ENCODE measurements at regions not wholly inside any gene's neighbourhood (a gene's known extent, or its start where the extent isn't known, plus 50 kb on each side); places are given as distances from the start of the nearest gene placed in this dataset.

GRCh38 chr9:84054341-84055010 is 73.9 kb downstream of the RMI1 start:
- no peak overlapping the region for H3K27ac ChIP-seq
- H3K4me3 ChIP-seq = no peak overlapping the region
- no peak overlapping the region for H3K4me2 ChIP-seq
- H3K9me3 ChIP-seq = no peaks in the 10 kb centered on the region
- no peak for TF ChIP-seq Cebpa-rat (IDR thresholded peaks at IDR 0.05)
- H3K4me1 ChIP-seq = no peaks in the 10 kb centered on the region
- no peaks in the 10 kb centered on the region for H3K27me3 ChIP-seq
- H3K36me3 ChIP-seq = no peaks in the 10 kb centered on the region
- H4K20me1 ChIP-seq = no peaks in the 10 kb centered on the region
- H3K9ac ChIP-seq = no peak overlapping the region

- Histone ChIP-seq H3K36me3 (no peaks in the 10 kb centered on the region), H4K20me1 (no peaks in the 10 kb centered on the region), H3K4me1 (no peaks in the 10 kb centered on the region), H3K4me3 (no peak overlapping the region), H3K9me3 (no peaks in the 10 kb centered on the region), H3K9ac (no peak overlapping the region), H3K27me3 (no peaks in the 10 kb centered on the region), H3K27ac (no peak overlapping the region), H3K4me2 (no peak overlapping the region)
- no peak for TF ChIP-seq Cebpa-rat (IDR thresholded peaks at IDR 0.05)
Measured at GRCh38 chr9:84057662-84058061, 77.1 kb downstream of the RMI1 start.

GRCh38 chr9:84059936-84060335 is 79.3 kb downstream of the RMI1 start:
- no peak for TF ChIP-seq Cebpa-rat (IDR thresholded peaks at IDR 0.05)
- Histone ChIP-seq H3K27ac (no peak overlapping the region), H3K4me1 (no peaks in the 10 kb centered on the region), H3K4me3 (no peak overlapping the region), H3K9me3 (no peaks in the 10 kb centered on the region), H3K27me3 (no peaks in the 10 kb centered on the region), H4K20me1 (no peaks in the 10 kb centered on the region), H3K36me3 (no peaks in the 10 kb centered on the region), H3K9ac (no peak overlapping the region), H3K4me2 (no peak overlapping the region)

- Histone ChIP-seq H3K9me3 (no peaks in the 10 kb centered on the region), H3K9ac (no peak overlapping the region), H3K4me1 (no peaks in the 10 kb centered on the region), H3K27me3 (no peaks in the 10 kb centered on the region), H3K36me3 (no peaks in the 10 kb centered on the region), H3K4me2 (no peak overlapping the region), H4K20me1 (no peaks in the 10 kb centered on the region), H3K4me3 (no peak overlapping the region), H3K27ac (no peak overlapping the region)
- no peak for TF ChIP-seq Cebpa-rat (IDR thresholded peaks at IDR 0.05)
Measured at GRCh38 chr9:84061613-84062193, 81.1 kb downstream of the RMI1 start.

- Histone ChIP-seq H3K9ac (no peak overlapping the region), H3K27ac (no peak overlapping the region), H3K36me3 (no peaks in the 10 kb centered on the region), H3K9me3 (no peaks in the 10 kb centered on the region), H3K4me1 (no peaks in the 10 kb centered on the region), H3K27me3 (no peaks in the 10 kb centered on the region), H4K20me1 (no peaks in the 10 kb centered on the region), H3K4me3 (no peak overlapping the region), H3K4me2 (no peak overlapping the region)
- no peak for TF ChIP-seq Cebpa-rat (IDR thresholded peaks at IDR 0.05)
Measured at GRCh38 chr9:84062538-84062937, 81.9 kb downstream of the RMI1 start.

GRCh38 chr9:84067821-84068220 is 87.2 kb downstream of the RMI1 start:
- Histone ChIP-seq H3K4me1 (no peaks in the 10 kb centered on the region), H3K36me3 (no peaks in the 10 kb centered on the region), H3K4me2 (no peak overlapping the region), H3K4me3 (no peak overlapping the region), H3K9me3 (no peaks in the 10 kb centered on the region), H3K27ac (no peak overlapping the region), H3K9ac (no peak overlapping the region), H4K20me1 (no peaks in the 10 kb centered on the region), H3K27me3 (no peaks in the 10 kb centered on the region)
- TF ChIP-seq Cebpa-rat (IDR thresholded peaks at IDR 0.05) = no peak

GRCh38 chr9:84068872-84069271 is 88.3 kb downstream of the RMI1 start:
- TF ChIP-seq Cebpa-rat (IDR thresholded peaks at IDR 0.05) = no peak
- no peaks in the 10 kb centered on the region for H4K20me1 ChIP-seq
- no peak overlapping the region for H3K9ac ChIP-seq
- no peak overlapping the region for H3K27ac ChIP-seq
- H3K27me3 ChIP-seq = no peaks in the 10 kb centered on the region
- no peak overlapping the region for H3K4me2 ChIP-seq
- H3K4me3 ChIP-seq = no peak overlapping the region
- H3K36me3 ChIP-seq = no peaks in the 10 kb centered on the region
- H3K9me3 ChIP-seq = no peaks in the 10 kb centered on the region
- H3K4me1 ChIP-seq = no peaks in the 10 kb centered on the region

GRCh38 chr9:84070590-84070989 is 90.0 kb downstream of the RMI1 start:
- no peaks in the 10 kb centered on the region for H4K20me1 ChIP-seq
- no peak for TF ChIP-seq Cebpa-rat (IDR thresholded peaks at IDR 0.05)
- no peak overlapping the region for H3K4me2 ChIP-seq

GRCh38 chr9:84072621-84073180 is 92.1 kb downstream of the RMI1 start:
- Histone ChIP-seq H3K27me3 (no peaks in the 10 kb centered on the region), H4K20me1 (no peaks in the 10 kb centered on the region), H3K36me3 (no peaks in the 10 kb centered on the region), H3K27ac (no peak overlapping the region), H3K9me3 (0 out of 2 replicates have a peak, but pooled peaks cover 6% of the 10 kb centered on the region), H3K4me2 (no peak overlapping the region), H3K4me3 (no peak overlapping the region), H3K9ac (no peak overlapping the region), H3K4me1 (no peaks in the 10 kb centered on the region)
- TF ChIP-seq Cebpa-rat (IDR thresholded peaks at IDR 0.05) = no peak

More at GRCh38 chr9:84070590-84070989, 90.0 kb downstream of the RMI1 start:
- Histone ChIP-seq H3K9me3 (no peaks in the 10 kb centered on the region), H3K4me3 (no peak overlapping the region), H3K4me1 (no peaks in the 10 kb centered on the region), H3K27me3 (no peaks in the 10 kb centered on the region), H3K9ac (no peak overlapping the region), H3K27ac (no peak overlapping the region), H3K36me3 (no peaks in the 10 kb centered on the region)

GRCh38 chr9:84075004-84075403 is 94.4 kb downstream of the RMI1 start:
- no peaks in the 10 kb centered on the region for H3K36me3 ChIP-seq
- no peak overlapping the region for H3K9ac ChIP-seq
- no peak overlapping the region for H3K4me2 ChIP-seq
- H3K9me3 ChIP-seq = 0 out of 2 replicates have a peak, but pooled peaks cover 6% of the 10 kb centered on the region
- no peak overlapping the region for H3K4me3 ChIP-seq
- H3K4me1 ChIP-seq = peaks cover 17% of the 10 kb centered on the region
- no peak for TF ChIP-seq Cebpa-rat (IDR thresholded peaks at IDR 0.05)
- H3K27me3 ChIP-seq = no peaks in the 10 kb centered on the region
- no peaks in the 10 kb centered on the region for H4K20me1 ChIP-seq
- H3K27ac ChIP-seq = no peak overlapping the region

Data from BLaER1 (cell line).